ENCODE measurements at regions not wholly inside any gene's neighbourhood (a gene's known extent, or its start where the extent isn't known, plus 50 kb on each side); places are given as distances from the start of the nearest gene placed in this dataset.

GRCh38 chr16:62477796-62478195 lies 441.6 kb upstream of the CDH8 start:
- Histone ChIP-seq H3K27ac (no peak overlapping the region), H3K36me3 (no peaks in the 10 kb centered on the region), H3K9me3 (peaks cover 0 to 8% (median 0%) of the 10 kb centered on the region in 4 donors), H3K4me1 (no peaks in the 10 kb centered on the region), H3K27me3 (no peaks in the 10 kb centered on the region), H3K4me3 (no peak overlapping the region)
- no peak for DNase-seq
- 85 to 87% methylated on average over 3 of the region's 3 CpGs for WGBS, 2 donors
- TF ChIP-seq CTCF (IDR thresholded peaks at IDR 0.05) = no peak
- no peak for TF ChIP-seq POLR2A (IDR thresholded peaks at IDR 0.05)
- TF ChIP-seq EP300 (IDR thresholded peaks at IDR 0.05) = no peak
- no peak for TF ChIP-seq POLR2AphosphoS5 (IDR thresholded peaks at IDR 0.05)
- intact Hi-C loops (cut with DNase I) = no loop called here

GRCh38 chr16:62475573-62475972 lies 439.3 kb upstream of the CDH8 start:
- Histone ChIP-seq H3K4me1 (no peaks in the 10 kb centered on the region), H3K9me3 (peaks cover 0 to 8% (median 1%) of the 10 kb centered on the region in 4 donors), H3K27ac (no peak overlapping the region), H3K36me3 (no peaks in the 10 kb centered on the region), H3K27me3 (no peaks in the 10 kb centered on the region), H3K4me3 (no peak overlapping the region)
- no peak for DNase-seq
- TF ChIP-seq POLR2AphosphoS5 (IDR thresholded peaks at IDR 0.05) = no peak
- no peak for TF ChIP-seq EP300 (IDR thresholded peaks at IDR 0.05)
- no peak for TF ChIP-seq POLR2A (IDR thresholded peaks at IDR 0.05)
- no peak for TF ChIP-seq CTCF (IDR thresholded peaks at IDR 0.05)
- intact Hi-C loops (cut with DNase I) = no loop called here

- DNase-seq = no peak
- H3K9me3 ChIP-seq = peaks cover 0 to 4% (median 1%) of the 10 kb centered on the region in 4 donors
- no peaks in the 10 kb centered on the region for H3K4me1 ChIP-seq
- H3K4me3 ChIP-seq = no peak overlapping the region
- WGBS, 2 donors = 89 to 92% methylated on average over 2 of the region's 2 CpGs
- H3K27ac ChIP-seq = no peak overlapping the region
- no peak for TF ChIP-seq POLR2A (IDR thresholded peaks at IDR 0.05)
- no peak for TF ChIP-seq POLR2AphosphoS5 (IDR thresholded peaks at IDR 0.05)
- no peak for TF ChIP-seq EP300 (IDR thresholded peaks at IDR 0.05)
- no peak for TF ChIP-seq CTCF (IDR thresholded peaks at IDR 0.05)
- intact Hi-C loops (cut with DNase I) = no loop called here
- H3K27me3 ChIP-seq = no peaks in the 10 kb centered on the region
- H3K36me3 ChIP-seq = no peaks in the 10 kb centered on the region
Observed at GRCh38 chr16:62462971-62463370, 426.7 kb upstream of the CDH8 start.

- WGBS, 2 donors = 46 to 47% methylated on average over 5 of the region's 5 CpGs
- Histone ChIP-seq H3K4me1 (peaks cover 0 to 18% (median 2%) of the 10 kb centered on the region in 4 donors), H3K9me3 (no peaks in the 10 kb centered on the region), H3K27ac (no peak overlapping the region), H3K4me3 (no peak overlapping the region), H3K36me3 (no peaks in the 10 kb centered on the region), H3K27me3 (no peaks in the 10 kb centered on the region)
- no peak for DNase-seq
- no peak for TF ChIP-seq EP300 (IDR thresholded peaks at IDR 0.05)
- no peak for TF ChIP-seq CTCF (IDR thresholded peaks at IDR 0.05)
- TF ChIP-seq POLR2A (IDR thresholded peaks at IDR 0.05) = no peak
- intact Hi-C loops (cut with DNase I) = no loop called here
Observed at GRCh38 chr16:62450291-62450690, 414.1 kb upstream of the CDH8 start.

GRCh38 chr16:62445909-62446308 lies 409.7 kb upstream of the CDH8 start:
- Histone ChIP-seq H3K27me3 (no peaks in the 10 kb centered on the region), H3K36me3 (no peaks in the 10 kb centered on the region), H3K27ac (no peak overlapping the region), H3K4me3 (no peak overlapping the region), H3K4me1 (peaks cover 0 to 18% (median 2%) of the 10 kb centered on the region in 4 donors), H3K9me3 (peaks cover 0 to 5% (median under 1%) of the 10 kb centered on the region in 4 donors)
- TF ChIP-seq POLR2AphosphoS5 (IDR thresholded peaks at IDR 0.05) (peak in 2 of 4 donors; percentile 6 to 37), CTCF (IDR thresholded peaks at IDR 0.05) (no peak), EP300 (IDR thresholded peaks at IDR 0.05) (no peak), POLR2A (IDR thresholded peaks at IDR 0.05) (no peak)
- intact Hi-C loops (cut with DNase I) = no loop called here
- no peak for DNase-seq
- WGBS, 2 donors = 57 to 70% methylated on average over 2 of the region's 2 CpGs
